ENCODE measurements at regions not wholly inside any gene's neighbourhood (a gene's known extent, or its start where the extent isn't known, plus 50 kb on each side); places are given as distances from the start of the nearest gene placed in this dataset.

GRCh38 chr4:147284256-147284835 lies 196.6 kb upstream of the EDNRA start:
- no peaks in the 10 kb centered on the region for H3K36me3 ChIP-seq
- intact Hi-C loops (cut with DNase I): no loop called here
- H3K9me3 ChIP-seq: no peaks in the 10 kb centered on the region
- no peak overlapping the region for H3K4me3 ChIP-seq
- H3K27ac ChIP-seq: no peak overlapping the region
- no peaks in the 10 kb centered on the region for H3K4me1 ChIP-seq
- TF ChIP-seq CTCF (IDR thresholded peaks at IDR 0.05): no peak
- TF ChIP-seq POLR2A (IDR thresholded peaks at IDR 0.05): no peak
- H3K27me3 ChIP-seq: no peaks in the 10 kb centered on the region
- WGBS (ENCODE audit: insufficient coverage, low coverage, low lambda C conversion rate, missing lambda C conversion rate): 51% methylated on average over 3 of the region's 3 CpGs
- ATAC-seq (no peak), DNase-seq (no peak)

- Histone ChIP-seq H3K4me3 (no peak overlapping the region), H3K9me3 (no peaks in the 10 kb centered on the region), H3K4me1 (no peaks in the 10 kb centered on the region), H3K27ac (no peak overlapping the region), H3K36me3 (no peaks in the 10 kb centered on the region), H3K27me3 (no peaks in the 10 kb centered on the region)
- DNase-seq (no peak), ATAC-seq (no peak)
- intact Hi-C loops (cut with DNase I): no loop called here
- TF ChIP-seq POLR2A (IDR thresholded peaks at IDR 0.05): no peak
- no peak for TF ChIP-seq CTCF (IDR thresholded peaks at IDR 0.05)
- WGBS (ENCODE audit: insufficient coverage, low coverage, low lambda C conversion rate, missing lambda C conversion rate): 47% methylated on average over 1 of the region's 1 CpG
Observed at GRCh38 chr4:147284935-147285334, 196.0 kb upstream of the EDNRA start.

GRCh38 chr4:147285751-147286150 lies 195.1 kb upstream of the EDNRA start:
- Histone ChIP-seq H3K36me3 (no peaks in the 10 kb centered on the region), H3K4me3 (no peak overlapping the region), H3K9me3 (no peaks in the 10 kb centered on the region), H3K4me1 (no peaks in the 10 kb centered on the region), H3K27me3 (no peaks in the 10 kb centered on the region), H3K27ac (no peak overlapping the region)
- ATAC-seq: no peak
- no peak for TF ChIP-seq CTCF (IDR thresholded peaks at IDR 0.05)
- TF ChIP-seq POLR2A (IDR thresholded peaks at IDR 0.05): no peak
- 77% methylated on average over 4 of the region's 4 CpGs for WGBS (ENCODE audit: insufficient coverage, low coverage, low lambda C conversion rate, missing lambda C conversion rate)
- intact Hi-C loops (cut with DNase I): no loop called here
- DNase-seq: no peak

- H3K4me1 ChIP-seq: no peaks in the 10 kb centered on the region
- H3K27me3 ChIP-seq: no peaks in the 10 kb centered on the region
- no peak overlapping the region for H3K4me3 ChIP-seq
- TF ChIP-seq CTCF (IDR thresholded peaks at IDR 0.05) (no peak), POLR2A (IDR thresholded peaks at IDR 0.05) (no peak)
- ATAC-seq: no peak
- H3K9me3 ChIP-seq: no peaks in the 10 kb centered on the region
- 76% methylated on average over 6 of the region's 6 CpGs for WGBS (ENCODE audit: insufficient coverage, low coverage, low lambda C conversion rate, missing lambda C conversion rate)
- no peak for DNase-seq
- intact Hi-C loops (cut with DNase I): no loop called here
- no peak overlapping the region for H3K27ac ChIP-seq
- H3K36me3 ChIP-seq: no peaks in the 10 kb centered on the region
Observed at GRCh38 chr4:147286846-147287587, 193.9 kb upstream of the EDNRA start.
